GM19463 (cell line): ENCODE measurements at regions not wholly inside any gene's neighbourhood (a gene's known extent, or its start where the extent isn't known, plus 50 kb on each side); places are given as distances from the start of the nearest gene placed in this dataset.
"Not testable (repeated sequence)": the region's sequence is repeated elsewhere in the genome, so short reads cannot be mapped to it uniquely, and the experiment has no call there.

Source experiments
- ATAC-seq: cut with Tn5 transposase; IDR thresholded peaks from one replicate; pipeline ENCODE4 v1.9.1; 2021; ENCODE audit warnings: mild to moderate bottlenecking, moderate library complexity; ENCODE audit not compliant: unreplicated experiment

GRCh38 chr10:86579883-86580520 lies 58.4 kb upstream of the WAPL start:
- no peak for ATAC-seq

GRCh38 chr10:86580521-86580891 lies 58.9 kb upstream of the WAPL start:
- no peak for ATAC-seq

- no peak for ATAC-seq
Observed at GRCh38 chr10:86583983-86584382, 62.4 kb upstream of the WAPL start.

- peak; percentile 90 for ATAC-seq
Observed at GRCh38 chr10:86585037-86585929, 63.7 kb upstream of the WAPL start.

- no peak for ATAC-seq
Observed at GRCh38 chr10:86586516-86586915, 64.9 kb upstream of the WAPL start.

- not testable (repeated sequence) for ATAC-seq
Observed at GRCh38 chr10:86588781-86589180, 65.6 kb upstream of the OPN4 start.

GRCh38 chr10:86591436-86591835 lies 62.9 kb upstream of the OPN4 start:
- ATAC-seq: no peak

- no peak for ATAC-seq
Observed at GRCh38 chr10:86592413-86592812, 61.9 kb upstream of the OPN4 start.

- ATAC-seq: no peak
Observed at GRCh38 chr10:86594535-86594934, 59.8 kb upstream of the OPN4 start.

- ATAC-seq: no peak
Observed at GRCh38 chr10:86595496-86595895, 58.9 kb upstream of the OPN4 start.

- ATAC-seq: no peak
Observed at GRCh38 chr10:86596266-86596665, 58.1 kb upstream of the OPN4 start.

GRCh38 chr10:86597306-86597705 lies 57.0 kb upstream of the OPN4 start:
- no peak for ATAC-seq

GRCh38 chr10:86598151-86598550 lies 56.2 kb upstream of the OPN4 start:
- ATAC-seq: no peak

- no peak for ATAC-seq
Observed at GRCh38 chr10:86599041-86599440, 55.3 kb upstream of the OPN4 start.

GRCh38 chr10:86599729-86600128 lies 54.6 kb upstream of the OPN4 start:
- peak; percentile 89 for ATAC-seq

GRCh38 chr10:86600296-86600695 lies 54.1 kb upstream of the OPN4 start:
- no peak for ATAC-seq

GRCh38 chr10:86601956-86602602 lies 52.3 kb upstream of the OPN4 start:
- no peak for ATAC-seq

GRCh38 chr10:86603256-86603655 lies 51.1 kb upstream of the OPN4 start:
- ATAC-seq: no peak
